Nephron (organoid): ENCODE measurements at regions not wholly inside any gene's neighbourhood (a gene's known extent, or its start where the extent isn't known, plus 50 kb on each side); places are given as distances from the start of the nearest gene placed in this dataset.
A peak's percentile ranks its signal among the peaks of the same experiment; 100 is the strongest.

Source experiments
- H3K27ac Mint-ChIP-seq, 3 experiments: 2 replicates each; pipeline ENCODE4 v1.8.0; 2020; ENCODE audit warnings: mixed read lengths in 3 of 3, mild to moderate bottlenecking in 2 of 3, moderate library complexity in 1 of 3
- H3K27me3 Mint-ChIP-seq: 2 replicates; pipeline ENCODE4 v1.8.0; 2021; ENCODE audit warnings: low read depth, mild to moderate bottlenecking, moderate library complexity, mixed read lengths
- H3K36me3 Mint-ChIP-seq: 2 replicates; pipeline ENCODE4 v1.8.0; 2020; ENCODE audit warnings: low read depth, mixed read lengths
- H3K4me1 Mint-ChIP-seq: 2 replicates; pipeline ENCODE4 v1.8.0; 2020; ENCODE audit warnings: mixed read lengths
- H3K4me3 Mint-ChIP-seq, 3 experiments: 2 replicates each; pipeline ENCODE4 v1.8.0; 2020; ENCODE audit warnings: mild to moderate bottlenecking in 3 of 3, mixed read lengths in 3 of 3, moderate library complexity in 2 of 3
- H3K9me3 Mint-ChIP-seq: 2 replicates; pipeline ENCODE4 v1.8.0; 2020; ENCODE audit warnings: mixed read lengths
- TF ChIP-seq, protein P1 (sequence below), 3 experiments: fragments of 200-600 bp; sonication (generic); IDR thresholded peaks; one replicate each; pipeline ENCODE4 v1.5.0; 2021; ENCODE audit warnings: antibody characterized with exemption in 3 of 3; ENCODE audit not compliant: unreplicated experiment in 3 of 3

DNA sequence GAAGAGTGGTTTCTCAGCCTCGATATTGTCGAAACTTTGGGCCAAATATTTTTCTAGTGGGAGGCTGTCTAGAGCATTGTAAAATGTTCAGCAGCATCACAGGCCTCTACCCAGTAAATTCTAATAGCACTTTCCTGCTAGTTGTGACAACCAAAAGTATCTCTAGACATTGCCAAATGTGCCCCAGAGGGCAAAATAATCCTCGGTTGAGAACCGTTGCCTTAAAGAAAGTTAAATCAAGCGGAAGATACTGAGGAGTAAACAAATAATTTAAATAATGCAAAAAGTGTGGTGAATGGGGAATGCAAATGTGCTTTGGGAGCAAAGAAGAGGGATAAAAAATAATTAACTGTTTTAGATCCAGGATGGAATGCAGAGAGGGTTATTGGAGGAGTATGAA is 106.4 kb upstream of the ASCC3 start:
- no peak overlapping the region for H3K27ac Mint-ChIP-seq
- H3K9me3 Mint-ChIP-seq, result peaks cover 8% of the 10 kb centered on the region

GRCh38 chr6:100988391-100988984 is 107.4 kb upstream of the ASCC3 start:
- H3K27ac Mint-ChIP-seq, result no peak overlapping the region
- H3K9me3 Mint-ChIP-seq, result peaks cover 5% of the 10 kb centered on the region
- no peaks in the 10 kb centered on the region for H3K36me3 Mint-ChIP-seq
- no peak overlapping the region for H3K4me3 Mint-ChIP-seq
- H3K27me3 Mint-ChIP-seq, result no peaks in the 10 kb centered on the region
- TF ChIP-seq, protein P1, sequence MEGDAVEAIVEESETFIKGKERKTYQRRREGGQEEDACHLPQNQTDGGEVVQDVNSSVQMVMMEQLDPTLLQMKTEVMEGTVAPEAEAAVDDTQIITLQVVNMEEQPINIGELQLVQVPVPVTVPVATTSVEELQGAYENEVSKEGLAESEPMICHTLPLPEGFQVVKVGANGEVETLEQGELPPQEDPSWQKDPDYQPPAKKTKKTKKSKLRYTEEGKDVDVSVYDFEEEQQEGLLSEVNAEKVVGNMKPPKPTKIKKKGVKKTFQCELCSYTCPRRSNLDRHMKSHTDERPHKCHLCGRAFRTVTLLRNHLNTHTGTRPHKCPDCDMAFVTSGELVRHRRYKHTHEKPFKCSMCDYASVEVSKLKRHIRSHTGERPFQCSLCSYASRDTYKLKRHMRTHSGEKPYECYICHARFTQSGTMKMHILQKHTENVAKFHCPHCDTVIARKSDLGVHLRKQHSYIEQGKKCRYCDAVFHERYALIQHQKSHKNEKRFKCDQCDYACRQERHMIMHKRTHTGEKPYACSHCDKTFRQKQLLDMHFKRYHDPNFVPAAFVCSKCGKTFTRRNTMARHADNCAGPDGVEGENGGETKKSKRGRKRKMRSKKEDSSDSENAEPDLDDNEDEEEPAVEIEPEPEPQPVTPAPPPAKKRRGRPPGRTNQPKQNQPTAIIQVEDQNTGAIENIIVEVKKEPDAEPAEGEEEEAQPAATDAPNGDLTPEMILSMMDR (IDR thresholded peaks at IDR 0.05; ENCODE audit: unreplicated experiment in 3 of 3), result no peak
- H3K4me1 Mint-ChIP-seq, result no peaks in the 10 kb centered on the region

More for the DNA sequence above, 106.4 kb upstream of the ASCC3 start:
- H3K27me3 Mint-ChIP-seq, result no peaks in the 10 kb centered on the region
- no peaks in the 10 kb centered on the region for H3K36me3 Mint-ChIP-seq
- H3K4me1 Mint-ChIP-seq, result no peaks in the 10 kb centered on the region
- no peak overlapping the region for H3K4me3 Mint-ChIP-seq
- TF ChIP-seq, protein P1 (IDR thresholded peaks at IDR 0.05; ENCODE audit: unreplicated experiment in 3 of 3), result no peak

DNA sequence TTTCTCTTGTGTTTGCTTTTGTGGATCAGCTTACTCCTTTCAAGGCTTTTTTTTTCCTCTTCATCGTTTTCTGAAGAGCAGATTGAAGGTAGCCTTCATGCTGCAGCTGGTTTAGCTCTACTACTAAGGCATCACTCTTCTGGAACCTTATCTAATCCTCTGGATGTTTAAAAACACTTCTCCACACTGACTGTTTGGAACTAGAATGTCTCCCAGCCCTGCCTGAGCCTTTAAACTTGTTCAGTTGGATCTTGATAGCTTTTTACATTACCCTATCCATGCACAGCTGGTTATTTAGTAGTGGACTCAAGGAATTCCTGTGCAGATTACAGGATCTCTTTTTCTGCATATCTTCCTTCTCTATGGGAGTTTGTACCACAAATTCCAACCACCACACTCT is 108.9 kb upstream of the ASCC3 start:
- Mint-ChIP-seq H3K27ac (no peak overlapping the region), H3K9me3 (peaks cover 4% of the 10 kb centered on the region), H3K36me3 (no peaks in the 10 kb centered on the region), H3K4me3 (no peak overlapping the region), H3K27me3 (no peaks in the 10 kb centered on the region), H3K4me1 (no peaks in the 10 kb centered on the region)
- TF ChIP-seq, protein P1 (IDR thresholded peaks at IDR 0.05; ENCODE audit: unreplicated experiment in 3 of 3), result no peak

- TF ChIP-seq, protein P1 (IDR thresholded peaks at IDR 0.05; ENCODE audit: unreplicated experiment in 3 of 3), result no peak
- Mint-ChIP-seq H3K9me3 (peaks cover 4% of the 10 kb centered on the region), H3K4me1 (no peaks in the 10 kb centered on the region), H3K36me3 (no peaks in the 10 kb centered on the region), H3K27me3 (no peaks in the 10 kb centered on the region), H3K27ac (no peak overlapping the region), H3K4me3 (no peak overlapping the region)
Observed at GRCh38 chr6:100996409-100996808, 115.3 kb upstream of the ASCC3 start.

GRCh38 chr6:100998111-100998510 is 117.0 kb upstream of the ASCC3 start:
- TF ChIP-seq, protein P1 (IDR thresholded peaks at IDR 0.05; ENCODE audit: unreplicated experiment in 3 of 3), result no peak
- H3K36me3 Mint-ChIP-seq, result no peaks in the 10 kb centered on the region
- H3K4me1 Mint-ChIP-seq, result no peaks in the 10 kb centered on the region
- H3K9me3 Mint-ChIP-seq, result peaks cover 4% of the 10 kb centered on the region
- no peaks in the 10 kb centered on the region for H3K27me3 Mint-ChIP-seq
- H3K27ac Mint-ChIP-seq, result no peak overlapping the region
- no peak overlapping the region for H3K4me3 Mint-ChIP-seq

DNA sequence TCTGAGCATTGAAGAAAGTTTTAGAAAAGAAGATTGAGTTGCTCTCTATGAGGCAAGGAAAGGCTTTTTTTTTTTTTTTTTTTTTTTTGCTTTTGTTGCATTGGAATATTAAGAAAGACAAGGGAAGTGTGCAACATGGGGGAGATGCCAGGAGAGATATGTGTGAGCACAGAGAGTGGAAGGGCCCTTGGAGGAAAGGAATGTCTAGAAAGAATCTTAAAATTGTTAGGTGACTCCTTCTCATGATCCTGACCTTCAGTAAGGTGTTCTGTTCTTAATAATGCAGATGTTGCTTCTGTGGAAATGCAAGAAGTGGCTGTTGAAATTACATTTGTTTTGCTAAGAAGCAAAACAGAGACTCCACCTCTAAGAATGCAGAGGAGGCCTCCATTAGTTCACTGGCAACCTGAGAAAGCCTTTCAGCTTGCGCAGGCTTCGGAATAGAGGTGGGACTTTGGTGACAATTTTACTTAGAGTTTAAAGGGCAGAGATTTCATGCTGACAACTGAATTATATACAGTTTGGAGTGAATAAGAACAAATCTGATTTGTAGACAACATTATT is 118.0 kb upstream of the ASCC3 start:
- Mint-ChIP-seq H3K4me1 (no peaks in the 10 kb centered on the region), H3K27me3 (no peaks in the 10 kb centered on the region), H3K4me3 (no peak overlapping the region), H3K9me3 (peaks cover 10% of the 10 kb centered on the region), H3K36me3 (no peaks in the 10 kb centered on the region), H3K27ac (peak overlapping the region in 1 of 3 experiments; percentile 79)
- TF ChIP-seq, protein P1 (IDR thresholded peaks at IDR 0.05; ENCODE audit: unreplicated experiment in 3 of 3), result no peak
